CD4-positive, alpha-beta T cell (primary cell): ENCODE measurements at regions not wholly inside any gene's neighbourhood (a gene's known extent, or its start where the extent isn't known, plus 50 kb on each side); places are given as distances from the start of the nearest gene placed in this dataset.

ENCODE experiments used
- ATAC-seq: fragments of 200-7000 bp; cut with Tn5 transposase; one replicate; pipeline ENCODE4 v1.10.0; 2022; ENCODE audit warnings: mild to moderate bottlenecking; ENCODE audit not compliant: poor library complexity
- CTCF ChIA-PET: fragments of 350-600 bp; sonication (Branson Sonifier 250); formaldehyde crosslinking; loops from one replicate; lab custom pipeline; 2021; ENCODE audit warnings: antibody characterized with exemption, inconsistent platforms; lab: Charles Lee
- POLR2A ChIA-PET: fragments of 350-600 bp; sonication (Branson Sonifier 250); formaldehyde crosslinking; loops from one replicate; lab custom pipeline; 2021; ENCODE audit warnings: antibody characterized with exemption, inconsistent platforms; lab: Charles Lee
- DNase-seq, 14 experiments: peaks; one replicate each; pipeline ENCODE4 v3.0.0-alpha.2; 2013 to 2020; ENCODE audit warnings: mixed read lengths in 2 of 14
- H3K27ac ChIP-seq, 2 donors: one replicate each; pipeline versions ENCODE4 v1.5.1 to v1.7.0; 2013; ENCODE audit warnings: low read length in 2 of 2, low read depth in 1 of 2, mild to moderate bottlenecking in 1 of 2
- H3K27me3 ChIP-seq, 2 experiments: 1 replicate in 1 of 2; 2 replicates in 1 of 2; pipeline versions ENCODE4 v1.6.1 to v1.7.0; 2013; ENCODE audit warnings: low read length in 2 of 2, control low read depth in 1 of 2, mild to moderate bottlenecking in 1 of 2, moderate library complexity in 1 of 2; ENCODE audit not compliant: insufficient read depth in 2 of 2, control insufficient read depth in 1 of 2
- H3K36me3 ChIP-seq: one replicate; pipeline ENCODE4 v1.6.1; 2013; ENCODE audit warnings: low read length, control low read depth; ENCODE audit not compliant: insufficient read depth
- H3K4me1 ChIP-seq: one replicate; pipeline ENCODE4 v1.6.1; 2013; ENCODE audit warnings: low read length, control low read depth; ENCODE audit not compliant: insufficient read depth
- H3K4me3 ChIP-seq: one replicate; pipeline ENCODE4 v1.5.1; 2013; ENCODE audit warnings: mild to moderate bottlenecking, low read length, moderate library complexity
- H3K9me3 ChIP-seq, 2 experiments: 1 replicate in 1 of 2; 2 replicates in 1 of 2; pipeline versions ENCODE4 v1.6.1 to v1.7.0; 2013; ENCODE audit warnings: low read length in 2 of 2, mild to moderate bottlenecking in 2 of 2, control low read depth in 1 of 2, moderate library complexity in 1 of 2; ENCODE audit not compliant: control insufficient read depth in 1 of 2, insufficient read depth in 1 of 2
- H3K27ac Mint-ChIP-seq: one replicate; pipeline ENCODE4 v1.8.0; 2020; ENCODE audit warnings: mixed read lengths
- H3K27me3 Mint-ChIP-seq: one replicate; pipeline ENCODE4 v1.8.0; 2021; ENCODE audit warnings: mixed read lengths
- H3K36me3 Mint-ChIP-seq: one replicate; pipeline ENCODE4 v1.8.0; 2021; ENCODE audit warnings: low read depth, mixed read lengths
- H3K4me1 Mint-ChIP-seq: one replicate; pipeline ENCODE4 v1.8.0; 2021; ENCODE audit warnings: low read depth, mixed read lengths
- H3K4me3 Mint-ChIP-seq: one replicate; pipeline ENCODE4 v1.8.0; 2020; ENCODE audit warnings: mild to moderate bottlenecking, mixed read lengths
- H3K9me3 Mint-ChIP-seq: one replicate; pipeline ENCODE4 v1.8.0; 2020; ENCODE audit warnings: mixed read lengths
- CTCF ChIP-seq: fragments of 200-600 bp; IDR thresholded peaks from one replicate; pipeline ENCODE4 v1.8.0; 2022; ENCODE audit warnings: antibody characterized with exemption, mild to moderate bottlenecking
- intact Hi-C, 2 experiments: fragments of 100-400 bp; cut with DNase I in 1 of 2; cut with micrococcal nuclease in 1 of 2; formaldehyde crosslinking; loops; one replicate each; pipeline versions ENCODE4 v1.15.1 to v1.9.0; 2023 to 2025; cut with DNase I, micrococcal nuclease

- Histone ChIP-seq H3K4me3 (no peak overlapping the region), H3K9me3 (peaks cover 0 to 9% of the 10 kb centered on the region in 2 experiments), H3K27ac (no peak overlapping the region), H3K27me3 (peaks cover 0 to 5% of the 10 kb centered on the region in 2 experiments), H3K4me1 (no peaks in the 10 kb centered on the region), H3K36me3 (no peaks in the 10 kb centered on the region)
- intact Hi-C loops = no loop called here
- H3K36me3 Mint-ChIP-seq = no peaks in the 10 kb centered on the region
- ATAC-seq (no peak), DNase-seq (no peak)
- ChIA-PET POLR2A (no interaction called here), CTCF (no interaction called here)
- no peak overlapping the region for H3K4me3 Mint-ChIP-seq
- no peaks in the 10 kb centered on the region for H3K9me3 Mint-ChIP-seq
- no peak for TF ChIP-seq CTCF
- no peak overlapping the region for H3K27ac Mint-ChIP-seq
- H3K27me3 Mint-ChIP-seq = peaks cover 14% of the 10 kb centered on the region
- no peaks in the 10 kb centered on the region for H3K4me1 Mint-ChIP-seq
Measured at GRCh38 chr10:21191512-21191911, 294.4 kb upstream of the NEBL start.

GRCh38 chr10:21184984-21185383, 287.9 kb upstream of the NEBL start:
- ChIA-PET POLR2A (no interaction called here), CTCF (no interaction called here)
- Mint-ChIP-seq H3K9me3 (no peaks in the 10 kb centered on the region), H3K4me3 (no peak overlapping the region), H3K4me1 (no peaks in the 10 kb centered on the region), H3K27me3 (peaks cover 12% of the 10 kb centered on the region), H3K27ac (no peak overlapping the region), H3K36me3 (no peaks in the 10 kb centered on the region)
- intact Hi-C loops = no loop called here
- Histone ChIP-seq H3K27ac (no peak overlapping the region), H3K27me3 (no peaks in the 10 kb centered on the region), H3K36me3 (no peaks in the 10 kb centered on the region), H3K9me3 (peaks cover 0 to 5% of the 10 kb centered on the region in 2 experiments), H3K4me1 (no peaks in the 10 kb centered on the region), H3K4me3 (no peak overlapping the region)
- no peak for DNase-seq
- no peak for ATAC-seq
- TF ChIP-seq CTCF = no peak

- CTCF ChIA-PET = no interaction called here
- intact Hi-C loops = no loop called here
- TF ChIP-seq CTCF = no peak
- Histone ChIP-seq H3K4me3 (no peak overlapping the region), H3K27ac (no peak overlapping the region), H3K9me3 (peaks cover 0 to under 1% of the 10 kb centered on the region in 2 experiments), H3K36me3 (no peaks in the 10 kb centered on the region), H3K4me1 (no peaks in the 10 kb centered on the region), H3K27me3 (no peaks in the 10 kb centered on the region)
- Mint-ChIP-seq H3K36me3 (no peaks in the 10 kb centered on the region), H3K4me3 (no peak overlapping the region), H3K9me3 (peaks cover 3% of the 10 kb centered on the region), H3K27ac (no peak overlapping the region), H3K4me1 (no peaks in the 10 kb centered on the region), H3K27me3 (peaks cover 17% of the 10 kb centered on the region)
- POLR2A ChIA-PET = no interaction called here
- ATAC-seq (no peak), DNase-seq (no peak)
Measured at GRCh38 chr10:21184216-21184615, 287.1 kb upstream of the NEBL start.
